GM21786 (cell line): ENCODE measurements at regions not wholly inside any gene's neighbourhood (a gene's known extent, or its start where the extent isn't known, plus 50 kb on each side); places are given as distances from the start of the nearest gene placed in this dataset.

ENCODE experiments used
- ATAC-seq: cut with Tn5 transposase; IDR thresholded peaks from one replicate; pipeline ENCODE4 v1.9.1; 2021; ENCODE audit not compliant: unreplicated experiment

GRCh38 chr18:72601944-72602343 is 57.8 kb upstream of the CBLN2 start:
- no peak for ATAC-seq

DNA sequence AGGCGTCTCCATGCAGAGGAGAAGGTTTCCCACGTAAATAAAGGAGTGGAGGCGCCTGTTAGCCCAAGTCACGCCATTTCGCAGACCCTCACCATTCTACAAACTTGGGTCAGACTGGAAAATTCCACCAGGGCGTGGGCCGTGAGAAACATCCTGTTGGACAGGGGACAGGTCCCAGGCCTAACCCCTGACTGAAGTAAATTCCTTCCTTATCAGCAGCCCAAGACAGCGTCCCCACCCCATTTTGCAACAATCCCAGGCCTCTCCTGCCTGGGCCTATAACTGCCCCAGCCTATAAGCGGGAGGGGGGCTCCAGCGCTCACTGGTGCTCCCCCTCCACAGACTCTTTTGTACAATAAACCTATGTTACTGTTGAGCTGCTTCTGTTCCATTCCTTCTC is 57.3 kb upstream of the CBLN2 start:
- ATAC-seq, result no peak
